Mesendoderm (in vitro differentiated cells): ENCODE measurements at regions not wholly inside any gene's neighbourhood (a gene's known extent, or its start where the extent isn't known, plus 50 kb on each side); places are given as distances from the start of the nearest gene placed in this dataset.
A peak's percentile ranks its signal among the peaks of the same experiment; 100 is the strongest.

Experiments used
- DNase-seq: peaks from one replicate; pipeline ENCODE4 v3.0.0; 2013
- H2AK5ac ChIP-seq: 2 replicates; pipeline ENCODE4 v1.6.1; 2013; ENCODE audit warnings: low read length, inconsistent platforms
- H2BK120ac ChIP-seq: 2 replicates; pipeline ENCODE4 v1.6.1; 2013; ENCODE audit warnings: low read depth, mild to moderate bottlenecking, low read length, moderate library complexity, mixed read lengths
- H2BK15ac ChIP-seq: replicated peaks from 2 replicates; pipeline ENCODE4 v1.6.1; 2013; ENCODE audit warnings: low read depth, mild to moderate bottlenecking, moderate library complexity
- H2BK5ac ChIP-seq: 2 replicates; pipeline ENCODE4 v1.6.1; 2013; ENCODE audit warnings: low read length, inconsistent platforms
- H3K18ac ChIP-seq: 2 replicates; pipeline ENCODE4 v1.6.1; 2013; ENCODE audit warnings: mild to moderate bottlenecking, low read length, mixed read lengths
- H3K23ac ChIP-seq: one replicate; pipeline ENCODE4 v1.6.1; 2013; ENCODE audit warnings: low read length
- H3K27ac ChIP-seq: 2 replicates; pipeline ENCODE4 v1.5.1; 2013; ENCODE audit warnings: low read depth, mild to moderate bottlenecking, inconsistent platforms, low read length, moderate library complexity
- H3K27me3 ChIP-seq: 2 replicates; pipeline ENCODE4 v1.6.1; 2013; ENCODE audit warnings: low read length, control low read depth, mild to moderate bottlenecking, inconsistent platforms; ENCODE audit not compliant: insufficient read depth, poor library complexity
- H3K36me3 ChIP-seq: 2 replicates; pipeline ENCODE4 v1.6.1; 2013; ENCODE audit warnings: low read length, inconsistent platforms; ENCODE audit not compliant: control insufficient read depth, insufficient read depth
- H3K4ac ChIP-seq: one replicate; pipeline ENCODE4 v1.6.1; 2013; ENCODE audit warnings: low read depth, mild to moderate bottlenecking, low read length, moderate library complexity
- H3K4me1 ChIP-seq: 2 replicates; pipeline ENCODE4 v1.6.1; 2013; ENCODE audit warnings: low read depth, low read length, inconsistent platforms; ENCODE audit not compliant: control insufficient read depth
- H3K4me2 ChIP-seq: 2 replicates; pipeline ENCODE4 v1.6.1; 2013; ENCODE audit warnings: low read length
- H3K4me3 ChIP-seq: 2 replicates; pipeline ENCODE4 v1.5.1; 2013; ENCODE audit warnings: mild to moderate bottlenecking, low read length
- H3K56ac ChIP-seq: one replicate; pipeline ENCODE4 v1.6.1; 2013; ENCODE audit warnings: low read length
- H3K79me1 ChIP-seq: 2 replicates; pipeline ENCODE4 v1.6.1; 2013; ENCODE audit warnings: low read length, inconsistent platforms
- H3K79me2 ChIP-seq: 2 replicates; pipeline ENCODE4 v1.6.1; 2013; ENCODE audit warnings: mild to moderate bottlenecking, low read length; ENCODE audit not compliant: control insufficient read depth, insufficient read depth
- H3K9ac ChIP-seq: 2 replicates; pipeline ENCODE4 v1.6.1; 2013; ENCODE audit warnings: low read length, inconsistent platforms
- H4K5ac ChIP-seq: one replicate; pipeline ENCODE4 v1.6.1; 2013; ENCODE audit warnings: low read length
- H4K8ac ChIP-seq: one replicate; pipeline ENCODE4 v1.6.1; 2013; ENCODE audit warnings: low read depth, mild to moderate bottlenecking, control low read depth, low read length, moderate library complexity
- WGBS: extraction: QIAGEN DNeasy Blood & Tissue Kit; methylation state at CpG from one replicate; pipeline ENCODE4 v1.1.7; 2013; ENCODE audit warnings: low lambda C conversion rate, missing lambda C conversion rate; ENCODE audit not compliant: insufficient coverage; ENCODE audit errors: extremely low coverage; 5-methylcytosine and 5-hydroxymethylcytosine counted together

DNA sequence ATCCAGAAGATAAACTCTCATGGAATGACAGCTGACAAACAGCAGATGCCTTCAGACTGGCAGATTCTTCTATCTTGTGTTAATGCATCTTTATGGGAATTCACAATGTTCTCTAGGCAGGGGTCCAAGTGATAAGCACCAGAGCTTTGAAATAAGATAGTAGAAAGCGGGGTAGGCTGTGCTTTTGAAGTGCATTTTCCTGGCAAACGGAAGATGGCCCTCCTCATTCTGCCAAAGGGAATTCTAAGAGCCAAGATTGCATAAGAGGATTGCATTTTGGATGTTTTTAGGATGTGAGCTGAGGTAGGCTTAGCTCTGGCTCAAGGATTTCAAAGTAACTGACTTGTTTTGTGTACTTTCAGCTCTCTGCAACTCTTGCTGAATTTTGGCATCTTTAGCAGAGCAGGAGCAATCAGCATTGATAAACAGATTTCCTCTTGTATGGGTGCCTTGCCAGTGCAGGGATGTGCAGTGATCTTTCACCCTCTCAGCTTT lies 298.5 kb upstream of the KLF6 start:
- Histone ChIP-seq H3K4me3 (no peak overlapping the region), H3K27me3 (no peaks in the 10 kb centered on the region), H3K4me2 (no peak overlapping the region), H4K5ac (no peak overlapping the region), H3K23ac (no peak overlapping the region), H3K79me2 (no peaks in the 10 kb centered on the region), H3K27ac (peak overlapping the region; percentile 6), H3K9ac (no peak overlapping the region), H3K36me3 (no peaks in the 10 kb centered on the region), H3K56ac (peak overlapping the region; percentile 25), H3K4me1 (peaks cover 6% of the 10 kb centered on the region), H3K4ac (peak overlapping the region; percentile 36), H4K8ac (no peak overlapping the region), H2BK120ac (peak overlapping the region; percentile 38), H3K79me1 (no peaks in the 10 kb centered on the region), H2BK15ac (no peak overlapping the region), H2AK5ac (no peak overlapping the region), H2BK5ac (peak overlapping the region; percentile 3), H3K18ac (peak overlapping the region; percentile 80)
- DNase-seq: peak; percentile 96
- WGBS: no CpG with 5 or more reads among the region's 2 CpGs

- Histone ChIP-seq H3K4me1 (peaks cover 6% of the 10 kb centered on the region), H2BK15ac (peak overlapping the region; percentile 23), H3K4me3 (no peak overlapping the region), H4K5ac (no peak overlapping the region), H2BK5ac (no peak overlapping the region), H3K9ac (no peak overlapping the region), H3K27me3 (no peaks in the 10 kb centered on the region), H4K8ac (no peak overlapping the region), H3K79me2 (no peaks in the 10 kb centered on the region), H2AK5ac (no peak overlapping the region), H3K4me2 (no peak overlapping the region), H3K79me1 (no peaks in the 10 kb centered on the region), H3K36me3 (no peaks in the 10 kb centered on the region), H3K4ac (no peak overlapping the region), H2BK120ac (no peak overlapping the region), H3K18ac (no peak overlapping the region), H3K27ac (no peak overlapping the region), H3K23ac (no peak overlapping the region), H3K56ac (peak overlapping the region; percentile 3)
- DNase-seq: peak; percentile 38
- WGBS: no CpG with 5 or more reads among the region's 2 CpGs
Observed at GRCh38 chr10:4082861-4083260, 297.9 kb upstream of the KLF6 start.

- H3K56ac ChIP-seq: peak overlapping the region; percentile 50
- no peak overlapping the region for H3K27ac ChIP-seq
- no peak overlapping the region for H3K9ac ChIP-seq
- H2BK120ac ChIP-seq: no peak overlapping the region
- no peaks in the 10 kb centered on the region for H3K79me1 ChIP-seq
- H4K8ac ChIP-seq: no peak overlapping the region
- no peak overlapping the region for H3K23ac ChIP-seq
- H2BK5ac ChIP-seq: peak overlapping the region; percentile 62
- peak overlapping the region; percentile 2 for H3K18ac ChIP-seq
- no peak overlapping the region for H3K4ac ChIP-seq
- no peak overlapping the region for H3K4me2 ChIP-seq
- no peak overlapping the region for H2BK15ac ChIP-seq
- H3K36me3 ChIP-seq: no peaks in the 10 kb centered on the region
- no peaks in the 10 kb centered on the region for H3K27me3 ChIP-seq
- peaks cover 6% of the 10 kb centered on the region for H3K4me1 ChIP-seq
- no peak overlapping the region for H3K4me3 ChIP-seq
- DNase-seq: no peak
- no peak overlapping the region for H2AK5ac ChIP-seq
- H3K79me2 ChIP-seq: no peaks in the 10 kb centered on the region
- WGBS: no CpG with 5 or more reads among the region's 5 CpGs
- no peak overlapping the region for H4K5ac ChIP-seq
Observed at GRCh38 chr10:4081685-4082111, 296.7 kb upstream of the KLF6 start.

- Histone ChIP-seq H3K4me2 (no peak overlapping the region), H2BK120ac (peak overlapping the region; percentile 65), H3K4me1 (peaks cover 6% of the 10 kb centered on the region), H3K4ac (no peak overlapping the region), H3K27me3 (no peaks in the 10 kb centered on the region), H4K5ac (no peak overlapping the region), H3K27ac (no peak overlapping the region), H3K56ac (no peak overlapping the region), H3K18ac (no peak overlapping the region), H3K23ac (no peak overlapping the region), H3K79me2 (no peaks in the 10 kb centered on the region), H2AK5ac (no peak overlapping the region), H3K4me3 (no peak overlapping the region), H2BK5ac (no peak overlapping the region), H4K8ac (no peak overlapping the region), H3K9ac (no peak overlapping the region), H3K36me3 (no peaks in the 10 kb centered on the region), H2BK15ac (no peak overlapping the region), H3K79me1 (no peaks in the 10 kb centered on the region)
- WGBS: no CpG with 5 or more reads among the region's 7 CpGs
- DNase-seq: no peak
Observed at GRCh38 chr10:4080225-4080805, 295.3 kb upstream of the KLF6 start.

- Histone ChIP-seq H2BK5ac (no peak overlapping the region), H2BK120ac (no peak overlapping the region), H4K5ac (no peak overlapping the region), H3K79me2 (no peaks in the 10 kb centered on the region), H3K79me1 (no peaks in the 10 kb centered on the region), H3K23ac (no peak overlapping the region), H2BK15ac (no peak overlapping the region), H3K27ac (no peak overlapping the region), H3K36me3 (no peaks in the 10 kb centered on the region), H3K4me3 (no peak overlapping the region), H3K27me3 (no peaks in the 10 kb centered on the region), H3K56ac (no peak overlapping the region), H3K4me2 (no peak overlapping the region), H2AK5ac (no peak overlapping the region), H3K4ac (no peak overlapping the region), H3K4me1 (peaks cover 6% of the 10 kb centered on the region), H4K8ac (no peak overlapping the region), H3K9ac (no peak overlapping the region), H3K18ac (no peak overlapping the region)
- no CpG with 5 or more reads among the region's 5 CpGs for WGBS
- no peak for DNase-seq
Observed at GRCh38 chr10:4079803-4080202, 294.8 kb upstream of the KLF6 start.

- Histone ChIP-seq H3K36me3 (no peaks in the 10 kb centered on the region), H4K8ac (no peak overlapping the region), H3K79me2 (no peaks in the 10 kb centered on the region), H3K27ac (no peak overlapping the region), H3K4me2 (no peak overlapping the region), H2BK5ac (no peak overlapping the region), H3K4me3 (no peak overlapping the region), H2BK15ac (no peak overlapping the region), H3K56ac (no peak overlapping the region), H2AK5ac (no peak overlapping the region), H3K23ac (no peak overlapping the region), H3K18ac (no peak overlapping the region), H2BK120ac (no peak overlapping the region), H4K5ac (no peak overlapping the region), H3K27me3 (no peaks in the 10 kb centered on the region), H3K4ac (peak overlapping the region; percentile 25), H3K4me1 (peaks cover under 1% of the 10 kb centered on the region), H3K79me1 (no peaks in the 10 kb centered on the region), H3K9ac (no peak overlapping the region)
- no peak for DNase-seq
- WGBS: no CpG with 5 or more reads among the region's 3 CpGs
Observed at GRCh38 chr10:4077804-4078203, 292.8 kb upstream of the KLF6 start.
